GM23338 (cell line): ENCODE measurements at regions not wholly inside any gene's neighbourhood (a gene's known extent, or its start where the extent isn't known, plus 50 kb on each side); places are given as distances from the start of the nearest gene placed in this dataset.
A peak's percentile ranks its signal among the peaks of the same experiment; 100 is the strongest.
"Not testable (repeated sequence)": the region's sequence is repeated elsewhere in the genome, so short reads cannot be mapped to it uniquely, and the experiment has no call there.

Experiments used
- ATAC-seq: fragments of 200-7000 bp; cut with Tn5 transposase; 3 replicates; pipeline ENCODE4 v1.9.1; 2020
- DNase-seq: peaks from one replicate; pipeline ENCODE4 v3.0.0-alpha.2; 2015; ENCODE audit warnings: low spot score
- H2AFZ ChIP-seq: fragments of 200-600 bp; sonication (generic); 2 replicates; pipeline ENCODE4 v1.8.0; 2016; ENCODE audit warnings: antibody characterized with exemption, mild to moderate bottlenecking, moderate library complexity
- H3F3A ChIP-seq: fragments of 200-600 bp; sonication (generic); replicated peaks from 2 replicates; pipeline ENCODE4 v1.8.0; 2017; ENCODE audit warnings: antibody characterized with exemption, mixed run types, low read depth
- H3K27ac ChIP-seq: fragments of 200-600 bp; sonication (generic); 2 replicates; pipeline ENCODE4 v1.6.1; 2016; ENCODE audit warnings: low read depth
- H3K27me3 ChIP-seq: fragments of 200-600 bp; sonication (generic); 2 replicates; pipeline ENCODE4 v1.8.0; 2016; ENCODE audit warnings: mild to moderate bottlenecking, mixed run types, moderate library complexity; ENCODE audit not compliant: insufficient read depth
- H3K36me3 ChIP-seq: fragments of 200-600 bp; sonication (generic); 2 replicates; pipeline ENCODE4 v1.8.0; 2016; ENCODE audit warnings: mild to moderate bottlenecking; ENCODE audit not compliant: insufficient read depth
- H3K4me1 ChIP-seq: fragments of 200-600 bp; sonication (generic); 2 replicates; pipeline ENCODE4 v1.8.0; 2016; ENCODE audit warnings: mild to moderate bottlenecking, moderate library complexity; ENCODE audit not compliant: insufficient read depth
- H3K4me2 ChIP-seq: fragments of 200-600 bp; sonication (generic); 2 replicates; pipeline ENCODE4 v1.7.1; 2017; ENCODE audit warnings: mixed run types
- H3K4me3 ChIP-seq: fragments of 200-600 bp; sonication (generic); 2 replicates; pipeline ENCODE4 v1.6.1; 2016; ENCODE audit warnings: mixed run types
- H3K79me2 ChIP-seq: fragments of 200-600 bp; sonication (generic); replicated peaks from 2 replicates; pipeline ENCODE4 v1.8.0; 2017; ENCODE audit warnings: mild to moderate bottlenecking; ENCODE audit not compliant: insufficient read depth
- H3K9me2 ChIP-seq: fragments of 200-600 bp; sonication (generic); 2 replicates; pipeline ENCODE4 v1.8.0; 2017; ENCODE audit not compliant: insufficient read depth
- H4K20me1 ChIP-seq: fragments of 200-600 bp; sonication (generic); replicated peaks from 2 replicates; pipeline ENCODE4 v1.8.0; 2017; ENCODE audit warnings: mild to moderate bottlenecking; ENCODE audit not compliant: insufficient read depth
- H3K27ac Mint-ChIP-seq: 2 replicates; pipeline ENCODE4 v1.8.0; 2020; ENCODE audit warnings: inconsistent platforms, mild to moderate bottlenecking, moderate library complexity, mixed read lengths
- H3K27me3 Mint-ChIP-seq: 3 replicates; pipeline ENCODE4 v1.8.0; 2022; ENCODE audit warnings: low read depth, mild to moderate bottlenecking, moderate library complexity, mixed read lengths, inconsistent platforms; ENCODE audit not compliant: insufficient read depth, poor library complexity
- H3K36me3 Mint-ChIP-seq: 3 replicates; pipeline ENCODE4 v1.8.0; 2021; ENCODE audit warnings: low read depth, mild to moderate bottlenecking, inconsistent platforms, moderate library complexity, mixed read lengths
- H3K4me1 Mint-ChIP-seq: 3 replicates; pipeline ENCODE4 v1.8.0; 2020; ENCODE audit warnings: mild to moderate bottlenecking, inconsistent platforms, mixed read lengths
- H3K4me3 Mint-ChIP-seq: 3 replicates; pipeline ENCODE4 v1.8.0; 2021; ENCODE audit warnings: moderate library complexity, mild to moderate bottlenecking, inconsistent platforms, mixed read lengths
- H3K9me3 Mint-ChIP-seq: 3 replicates; pipeline ENCODE4 v1.8.0; 2020; ENCODE audit warnings: moderate library complexity, mild to moderate bottlenecking, inconsistent platforms, mixed read lengths
- CREB1 ChIP-seq: fragments of 250-450 bp; sonication (Bioruptor Pico); IDR thresholded peaks from 2 replicates; pipeline ENCODE4 v1.5.0; 2020; ENCODE audit warnings: low read depth, mild to moderate bottlenecking, moderate library complexity
- EZH2 ChIP-seq: fragments of 200-600 bp; sonication (generic); IDR thresholded peaks from one replicate; pipeline ENCODE4 v1.8.0; 2017; ENCODE audit warnings: antibody characterized with exemption, mild to moderate bottlenecking, low read depth; ENCODE audit not compliant: unreplicated experiment
- EZH2phosphoT487 ChIP-seq: fragments of 200-600 bp; sonication (generic); IDR thresholded peaks from one replicate; pipeline ENCODE4 v1.8.1; 2018; ENCODE audit warnings: antibody characterized with exemption; ENCODE audit not compliant: unreplicated experiment
- NANOG ChIP-seq: IDR thresholded peaks from 2 replicates; pipeline ENCODE4 v1.6.1; 2016; ENCODE audit warnings: antibody characterized with exemption, borderline replicate concordance
- POLR2AphosphoS5 ChIP-seq: IDR thresholded peaks from 2 replicates; pipeline ENCODE4 v1.6.1; 2016; ENCODE audit warnings: antibody characterized with exemption, low read depth
- STAT1 ChIP-seq: IDR thresholded peaks from one replicate; pipeline ENCODE4 v1.6.1; 2016; ENCODE audit warnings: antibody characterized with exemption; ENCODE audit not compliant: unreplicated experiment
- ZNF114 ChIP-seq: fragments of 250-450 bp; sonication (Bioruptor Pico); IDR thresholded peaks from 2 replicates; pipeline ENCODE4 v1.5.0; 2020; ENCODE audit warnings: mild to moderate bottlenecking, moderate library complexity
- ZNF331 ChIP-seq: fragments of 250-450 bp; sonication (Bioruptor Pico); IDR thresholded peaks from 2 replicates; pipeline ENCODE4 v1.5.0; 2020; ENCODE audit warnings: low read depth, mild to moderate bottlenecking, moderate library complexity
- ZNF462 ChIP-seq: fragments of 250-450 bp; sonication (Bioruptor Pico); IDR thresholded peaks from 2 replicates; pipeline ENCODE4 v1.5.0; 2020; ENCODE audit warnings: mild to moderate bottlenecking, moderate library complexity

GRCh38 chr16:26596033-26596432 lies 470.7 kb upstream of the C16orf82 start:
- H3K9me2 ChIP-seq, ATAC-seq, H3K79me2 ChIP-seq, H3K36me3 ChIP-seq, H4K20me1 ChIP-seq, H3K27ac Mint-ChIP-seq, H3K27ac ChIP-seq, H3K4me2 ChIP-seq, H3K4me1 ChIP-seq, H3K27me3 ChIP-seq, H2AFZ ChIP-seq, H3K4me3 Mint-ChIP-seq, H3K36me3 Mint-ChIP-seq, H3F3A ChIP-seq, H3K4me3 ChIP-seq, DNase-seq, H3K27me3 Mint-ChIP-seq: not testable (repeated sequence)
- H3K9me3 Mint-ChIP-seq, result peaks cover 74% of the 10 kb centered on the region
- H3K4me1 Mint-ChIP-seq, result peaks cover 18% of the 10 kb centered on the region

DNA sequence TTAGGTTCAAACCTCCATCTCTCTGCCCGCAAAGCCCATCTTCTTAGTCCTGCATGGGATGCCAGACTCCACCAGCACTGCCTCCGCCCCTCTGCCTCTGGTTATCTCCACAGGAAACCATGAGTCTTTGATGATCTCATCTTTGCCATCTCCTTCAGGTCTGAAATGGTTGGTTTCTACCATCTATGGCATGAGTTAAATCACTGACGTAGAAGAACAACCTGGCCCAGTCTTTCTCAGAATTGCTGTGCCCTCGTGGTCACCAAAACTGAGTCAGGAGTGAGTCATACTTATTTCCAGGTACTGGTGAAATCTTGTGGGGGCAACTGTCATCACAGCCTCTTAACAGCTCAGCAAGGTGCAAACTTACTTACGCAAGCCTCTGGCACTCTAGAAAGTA lies 468.7 kb upstream of the C16orf82 start:
- Histone ChIP-seq H3K36me3 (no peaks in the 10 kb centered on the region; the same call in 1 of the 2 replicates), H3K4me2 (no peak overlapping the region), H3K27me3 (no peaks in the 10 kb centered on the region), H3K9me2 (peaks cover 8% of the 10 kb centered on the region), H2AFZ (no peak overlapping the region), H3F3A (no peaks in the 10 kb centered on the region), H3K79me2 (no peaks in the 10 kb centered on the region), H4K20me1 (no peaks in the 10 kb centered on the region), H3K27ac (peak overlapping the region; percentile 91), H3K4me3 (no peak overlapping the region), H3K4me1 (peaks cover 9% of the 10 kb centered on the region; the same call in 1 of the 2 replicates)
- no peak for TF ChIP-seq NANOG
- TF ChIP-seq ZNF331 (CRISPR knock-in tag), result no peak
- Mint-ChIP-seq H3K27ac (no peak overlapping the region), H3K36me3 (peaks cover 11% of the 10 kb centered on the region; the same call in 2 of the 3 replicates), H3K27me3 (no peaks in the 10 kb centered on the region), H3K9me3 (peaks cover 80% of the 10 kb centered on the region), H3K4me1 (peaks cover 14% of the 10 kb centered on the region), H3K4me3 (no peak overlapping the region)
- DNase-seq (no peak), ATAC-seq (no peak)

- H3K27ac Mint-ChIP-seq, result peak overlapping the region; percentile 43; the same call in 1 of the 2 replicates
- peaks cover 2% of the 10 kb centered on the region for H3K27me3 Mint-ChIP-seq
- H3K4me3 Mint-ChIP-seq, result no peak overlapping the region
- Histone ChIP-seq H3K27me3 (no peaks in the 10 kb centered on the region), H3K79me2 (no peaks in the 10 kb centered on the region), H3K4me2 (no peak overlapping the region), H3K9me2 (peaks cover 8% of the 10 kb centered on the region), H3K4me3 (no peak overlapping the region), H2AFZ (no peak overlapping the region), H3F3A (no peaks in the 10 kb centered on the region), H3K27ac (peak overlapping the region; percentile 91), H3K4me1 (peaks cover 9% of the 10 kb centered on the region; the same call in 1 of the 2 replicates), H3K36me3 (no peaks in the 10 kb centered on the region; the same call in 1 of the 2 replicates), H4K20me1 (no peaks in the 10 kb centered on the region)
- H3K36me3 Mint-ChIP-seq, result peaks cover 11% of the 10 kb centered on the region
- peaks cover 78% of the 10 kb centered on the region for H3K9me3 Mint-ChIP-seq
- ATAC-seq (peak; percentile 82), DNase-seq (peak; percentile 58)
- peaks cover 14% of the 10 kb centered on the region for H3K4me1 Mint-ChIP-seq
- TF ChIP-seq ZNF462 (CRISPR knock-in tag) (no peak), POLR2AphosphoS5 (no peak), EZH2 (no peak), STAT1 (no peak), ZNF331 (CRISPR knock-in tag) (no peak), EZH2phosphoT487 (no peak), CREB1 (no peak), ZNF114 (CRISPR knock-in tag) (no peak)
Observed at GRCh38 chr16:26598998-26599784, 467.5 kb upstream of the C16orf82 start.
